ENCODE measurements at regions not wholly inside any gene's neighbourhood (a gene's known extent, or its start where the extent isn't known, plus 50 kb on each side); places are given as distances from the start of the nearest gene placed in this dataset.

GRCh38 chr5:120162321-120162720 is 301.8 kb upstream of the PRR16 start:
- H2BK120ac ChIP-seq (ENCODE audit: insufficient read depth, low read length, poor library complexity) = no peak overlapping the region
- no peak overlapping the region for H2BK5ac ChIP-seq (ENCODE audit: low read depth, low read length, poor library complexity)
- H4K12ac ChIP-seq (ENCODE audit: low read depth, low read length) = no peak overlapping the region
- H3K79me2 ChIP-seq (ENCODE audit: control insufficient read depth, insufficient read depth, low read length, poor library complexity) = no peaks in the 10 kb centered on the region
- H3K18ac ChIP-seq (ENCODE audit: low read length) = no peak overlapping the region
- H3K9ac ChIP-seq (ENCODE audit: low read length) = no peak overlapping the region
- H3K9me3 ChIP-seq (ENCODE audit: insufficient read depth, low read depth, low read length) = no peaks in the 10 kb centered on the region
- no peak overlapping the region for H2BK12ac ChIP-seq (ENCODE audit: low read length)
- no peaks in the 10 kb centered on the region for H3K4me1 ChIP-seq (ENCODE audit: control insufficient read depth in 1 of 2, insufficient read depth in 2 of 2, low read length in 2 of 2)
- no peak overlapping the region for H4K91ac ChIP-seq (ENCODE audit: low read depth, low read length)
- no peak for DNase-seq
- H3K36me3 ChIP-seq (ENCODE audit: control insufficient read depth in 1 of 2, insufficient read depth in 2 of 2, low read length in 2 of 2) = no peaks in the 10 kb centered on the region
- no peak overlapping the region for H3K4me3 ChIP-seq (ENCODE audit: low read depth, low read length)
- H3K27ac ChIP-seq (ENCODE audit: low read depth, low read length) = no peak overlapping the region
- no peak overlapping the region for H2AK5ac ChIP-seq (ENCODE audit: low read length)
- H3K4ac ChIP-seq (ENCODE audit: low read depth, low read length) = no peak overlapping the region
- no peak overlapping the region for H3K23ac ChIP-seq (ENCODE audit: low read length)
- no peak overlapping the region for H2AFZ ChIP-seq (ENCODE audit: insufficient read depth, low read length, poor library complexity)
- H3K14ac ChIP-seq (ENCODE audit: low read length) = no peak overlapping the region
- no peaks in the 10 kb centered on the region for H3K79me1 ChIP-seq (ENCODE audit: low read length)
- no peak overlapping the region for H3K4me2 ChIP-seq (ENCODE audit: low read length)
- H3K27me3 ChIP-seq (ENCODE audit: insufficient read depth, low read length) = no peaks in the 10 kb centered on the region
- H4K8ac ChIP-seq (ENCODE audit: low read depth, low read length) = no peak overlapping the region

DNA sequence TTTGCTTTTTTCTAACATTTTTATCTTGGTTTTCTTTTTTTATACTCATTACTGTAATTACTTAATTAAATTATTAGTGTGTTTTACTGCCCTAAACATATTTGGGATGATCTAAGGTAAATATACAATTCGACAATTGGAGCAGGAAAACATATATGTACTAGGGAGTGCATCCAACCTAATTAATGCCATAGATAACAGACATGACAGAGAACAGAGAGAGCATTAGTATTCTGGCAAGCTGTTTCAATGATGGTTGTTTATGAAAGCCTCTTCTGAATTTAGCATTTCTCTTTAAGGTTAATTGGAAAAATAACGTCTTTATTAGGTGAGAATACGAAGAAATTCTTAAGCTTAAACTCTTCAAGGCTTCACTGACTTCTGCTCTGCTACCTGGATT is 300.1 kb upstream of the PRR16 start:
- no peak overlapping the region for H2BK5ac ChIP-seq (ENCODE audit: low read depth, low read length, poor library complexity)
- H2BK12ac ChIP-seq (ENCODE audit: low read length) = no peak overlapping the region
- no peak overlapping the region for H4K91ac ChIP-seq (ENCODE audit: low read depth, low read length)
- no peaks in the 10 kb centered on the region for H3K36me3 ChIP-seq (ENCODE audit: control insufficient read depth in 1 of 2, insufficient read depth in 2 of 2, low read length in 2 of 2)
- H3K79me1 ChIP-seq (ENCODE audit: low read length) = no peaks in the 10 kb centered on the region
- H4K8ac ChIP-seq (ENCODE audit: low read depth, low read length) = no peak overlapping the region
- no peaks in the 10 kb centered on the region for H3K27me3 ChIP-seq (ENCODE audit: insufficient read depth, low read length)
- no peak overlapping the region for H3K14ac ChIP-seq (ENCODE audit: low read length)
- no peak overlapping the region for H2BK120ac ChIP-seq (ENCODE audit: insufficient read depth, low read length, poor library complexity)
- WGBS (ENCODE audit: extremely low coverage, insufficient coverage, insufficient read length) = no CpG with 5 or more reads among the region's 3 CpGs
- H3K4ac ChIP-seq (ENCODE audit: low read depth, low read length) = no peak overlapping the region
- no peak overlapping the region for H4K12ac ChIP-seq (ENCODE audit: low read depth, low read length)
- H3K27ac ChIP-seq (ENCODE audit: low read depth, low read length) = no peak overlapping the region
- no peak for DNase-seq
- H3K4me3 ChIP-seq (ENCODE audit: low read depth, low read length) = no peak overlapping the region
- no peak overlapping the region for H3K9ac ChIP-seq (ENCODE audit: low read length)
- H3K9me3 ChIP-seq (ENCODE audit: insufficient read depth, low read depth, low read length) = no peaks in the 10 kb centered on the region
- no peak overlapping the region for H3K4me2 ChIP-seq (ENCODE audit: low read length)
- H3K23ac ChIP-seq (ENCODE audit: low read length) = no peak overlapping the region
- no peak overlapping the region for H2AK5ac ChIP-seq (ENCODE audit: low read length)
- H2AFZ ChIP-seq (ENCODE audit: insufficient read depth, low read length, poor library complexity) = no peak overlapping the region
- H3K18ac ChIP-seq (ENCODE audit: low read length) = no peak overlapping the region
- H3K4me1 ChIP-seq (ENCODE audit: control insufficient read depth in 1 of 2, insufficient read depth in 2 of 2, low read length in 2 of 2) = no peaks in the 10 kb centered on the region
- H3K79me2 ChIP-seq (ENCODE audit: control insufficient read depth, insufficient read depth, low read length, poor library complexity) = no peaks in the 10 kb centered on the region

DNA sequence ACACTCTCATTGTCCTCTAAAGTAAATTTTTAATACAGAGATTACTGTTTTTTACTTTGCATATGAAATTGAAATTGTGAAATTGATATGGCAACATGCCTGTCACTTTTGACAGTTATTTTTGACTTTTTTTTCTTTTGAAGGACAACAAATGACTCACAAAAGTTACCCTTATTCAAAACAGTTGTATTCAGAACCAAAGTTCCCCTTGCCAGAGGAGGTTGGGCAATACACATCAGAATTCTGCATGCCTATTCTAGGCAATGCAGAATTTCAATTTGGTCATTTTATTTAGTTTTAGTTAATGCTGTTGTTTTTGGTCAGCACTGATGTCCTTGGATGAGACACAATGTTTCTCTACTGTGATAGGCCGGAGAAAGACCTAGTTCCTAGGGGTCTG is 299.1 kb upstream of the PRR16 start:
- no peak overlapping the region for H3K4ac ChIP-seq (ENCODE audit: low read depth, low read length)
- no CpG with 5 or more reads among the region's 1 CpG for WGBS (ENCODE audit: extremely low coverage, insufficient coverage, insufficient read length)
- no peaks in the 10 kb centered on the region for H3K36me3 ChIP-seq (ENCODE audit: control insufficient read depth in 1 of 2, insufficient read depth in 2 of 2, low read length in 2 of 2)
- H3K79me2 ChIP-seq (ENCODE audit: control insufficient read depth, insufficient read depth, low read length, poor library complexity) = no peaks in the 10 kb centered on the region
- no peak overlapping the region for H3K23ac ChIP-seq (ENCODE audit: low read length)
- H2AK5ac ChIP-seq (ENCODE audit: low read length) = no peak overlapping the region
- no peak overlapping the region for H3K27ac ChIP-seq (ENCODE audit: low read depth, low read length)
- no peak overlapping the region for H3K4me3 ChIP-seq (ENCODE audit: low read depth, low read length)
- no peak overlapping the region for H2BK120ac ChIP-seq (ENCODE audit: insufficient read depth, low read length, poor library complexity)
- no peaks in the 10 kb centered on the region for H3K4me1 ChIP-seq (ENCODE audit: control insufficient read depth in 1 of 2, insufficient read depth in 2 of 2, low read length in 2 of 2)
- H3K9me3 ChIP-seq (ENCODE audit: insufficient read depth, low read depth, low read length) = no peaks in the 10 kb centered on the region
- no peaks in the 10 kb centered on the region for H3K27me3 ChIP-seq (ENCODE audit: insufficient read depth, low read length)
- no peak overlapping the region for H2BK12ac ChIP-seq (ENCODE audit: low read length)
- H2AFZ ChIP-seq (ENCODE audit: insufficient read depth, low read length, poor library complexity) = no peak overlapping the region
- no peaks in the 10 kb centered on the region for H3K79me1 ChIP-seq (ENCODE audit: low read length)
- no peak overlapping the region for H3K18ac ChIP-seq (ENCODE audit: low read length)
- no peak overlapping the region for H2BK5ac ChIP-seq (ENCODE audit: low read depth, low read length, poor library complexity)
- no peak overlapping the region for H3K4me2 ChIP-seq (ENCODE audit: low read length)
- DNase-seq = no peak
- no peak overlapping the region for H4K12ac ChIP-seq (ENCODE audit: low read depth, low read length)
- H3K9ac ChIP-seq (ENCODE audit: low read length) = no peak overlapping the region
- H3K14ac ChIP-seq (ENCODE audit: low read length) = no peak overlapping the region
- no peak overlapping the region for H4K91ac ChIP-seq (ENCODE audit: low read depth, low read length)
- no peak overlapping the region for H4K8ac ChIP-seq (ENCODE audit: low read depth, low read length)

- no peak for DNase-seq
- Histone ChIP-seq H3K18ac (ENCODE audit: low read length) (no peak overlapping the region), H2BK12ac (ENCODE audit: low read length) (no peak overlapping the region), H3K23ac (ENCODE audit: low read length) (no peak overlapping the region), H3K36me3 (ENCODE audit: control insufficient read depth in 1 of 2, insufficient read depth in 2 of 2, low read length in 2 of 2) (no peaks in the 10 kb centered on the region), H3K4me2 (ENCODE audit: low read length) (no peak overlapping the region), H3K4me1 (ENCODE audit: control insufficient read depth in 1 of 2, insufficient read depth in 2 of 2, low read length in 2 of 2) (no peaks in the 10 kb centered on the region), H4K12ac (ENCODE audit: low read depth, low read length) (no peak overlapping the region), H4K8ac (ENCODE audit: low read depth, low read length) (no peak overlapping the region), H2AK5ac (ENCODE audit: low read length) (no peak overlapping the region), H3K79me2 (ENCODE audit: control insufficient read depth, insufficient read depth, low read length, poor library complexity) (no peaks in the 10 kb centered on the region), H2BK5ac (ENCODE audit: low read depth, low read length, poor library complexity) (no peak overlapping the region), H3K9ac (ENCODE audit: low read length) (no peak overlapping the region), H3K14ac (ENCODE audit: low read length) (no peak overlapping the region), H2BK120ac (ENCODE audit: insufficient read depth, low read length, poor library complexity) (no peak overlapping the region), H4K91ac (ENCODE audit: low read depth, low read length) (no peak overlapping the region), H2AFZ (ENCODE audit: insufficient read depth, low read length, poor library complexity) (no peak overlapping the region), H3K9me3 (ENCODE audit: insufficient read depth, low read depth, low read length) (no peaks in the 10 kb centered on the region), H3K27ac (ENCODE audit: low read depth, low read length) (no peak overlapping the region), H3K4me3 (ENCODE audit: low read depth, low read length) (no peak overlapping the region), H3K79me1 (ENCODE audit: low read length) (no peaks in the 10 kb centered on the region), H3K27me3 (ENCODE audit: insufficient read depth, low read length) (no peaks in the 10 kb centered on the region), H3K4ac (ENCODE audit: low read depth, low read length) (no peak overlapping the region)
- WGBS (ENCODE audit: extremely low coverage, insufficient coverage, insufficient read length) = no CpG with 5 or more reads among the region's 3 CpGs
Measured at GRCh38 chr5:120173125-120173524, 291.0 kb upstream of the PRR16 start.

DNA sequence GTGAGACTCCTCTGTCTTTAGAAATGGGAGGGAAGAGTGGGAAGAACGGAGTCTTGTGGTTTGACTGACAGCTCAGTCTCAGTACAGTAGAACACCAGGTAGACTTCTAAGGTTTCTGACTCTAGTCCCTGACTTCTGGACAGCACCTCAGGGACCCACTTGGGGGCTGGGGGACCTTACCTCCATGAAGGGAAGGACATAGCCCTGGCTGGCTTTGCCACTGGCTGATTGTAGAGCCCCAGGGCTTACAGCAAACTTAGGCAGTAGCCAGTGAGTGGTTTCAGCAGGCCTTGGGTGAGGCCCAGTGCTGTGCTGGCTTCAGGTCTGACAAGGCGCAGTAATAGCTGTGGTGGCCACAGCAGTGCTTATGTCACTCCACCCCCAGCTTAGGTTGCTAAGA is 290.0 kb upstream of the PRR16 start:
- H3K79me1 ChIP-seq (ENCODE audit: low read length) = no peaks in the 10 kb centered on the region
- H3K4me1 ChIP-seq (ENCODE audit: control insufficient read depth in 1 of 2, insufficient read depth in 2 of 2, low read length in 2 of 2) = no peaks in the 10 kb centered on the region
- H4K12ac ChIP-seq (ENCODE audit: low read depth, low read length) = no peak overlapping the region
- no peaks in the 10 kb centered on the region for H3K27me3 ChIP-seq (ENCODE audit: insufficient read depth, low read length)
- H3K79me2 ChIP-seq (ENCODE audit: control insufficient read depth, insufficient read depth, low read length, poor library complexity) = no peaks in the 10 kb centered on the region
- no peak overlapping the region for H3K4me2 ChIP-seq (ENCODE audit: low read length)
- no peak overlapping the region for H3K9ac ChIP-seq (ENCODE audit: low read length)
- H3K4me3 ChIP-seq (ENCODE audit: low read depth, low read length) = no peak overlapping the region
- no peak overlapping the region for H2BK5ac ChIP-seq (ENCODE audit: low read depth, low read length, poor library complexity)
- no peaks in the 10 kb centered on the region for H3K9me3 ChIP-seq (ENCODE audit: insufficient read depth, low read depth, low read length)
- no peak overlapping the region for H3K18ac ChIP-seq (ENCODE audit: low read length)
- H3K23ac ChIP-seq (ENCODE audit: low read length) = no peak overlapping the region
- no peak for DNase-seq
- no peak overlapping the region for H3K27ac ChIP-seq (ENCODE audit: low read depth, low read length)
- no peak overlapping the region for H4K8ac ChIP-seq (ENCODE audit: low read depth, low read length)
- H2AK5ac ChIP-seq (ENCODE audit: low read length) = no peak overlapping the region
- no peak overlapping the region for H3K14ac ChIP-seq (ENCODE audit: low read length)
- H4K91ac ChIP-seq (ENCODE audit: low read depth, low read length) = no peak overlapping the region
- H3K4ac ChIP-seq (ENCODE audit: low read depth, low read length) = no peak overlapping the region
- H2BK120ac ChIP-seq (ENCODE audit: insufficient read depth, low read length, poor library complexity) = no peak overlapping the region
- no peak overlapping the region for H2AFZ ChIP-seq (ENCODE audit: insufficient read depth, low read length, poor library complexity)
- no peaks in the 10 kb centered on the region for H3K36me3 ChIP-seq (ENCODE audit: control insufficient read depth in 1 of 2, insufficient read depth in 2 of 2, low read length in 2 of 2)
- no CpG with 5 or more reads among the region's 2 CpGs for WGBS (ENCODE audit: extremely low coverage, insufficient coverage, insufficient read length)
- H2BK12ac ChIP-seq (ENCODE audit: low read length) = no peak overlapping the region

All from trophoblast cell (in vitro differentiated cells and primary cell).